Gastroesophageal sphincter (tissue), 3 donors: ENCODE measurements at regions not wholly inside any gene's neighbourhood (a gene's known extent, or its start where the extent isn't known, plus 50 kb on each side); places are given as distances from the start of the nearest gene placed in this dataset.

Experiments used
- CTCF ChIP-seq, 4 experiments: fragments of 200-600 bp in 2 of 4; fragments of 450-650 bp in 2 of 4; sonication (generic) in 1 of 4; IDR thresholded peaks; one replicate each; pipeline ENCODE4 v1.5.1; 2017 to 2019; ENCODE audit warnings: antibody characterized with exemption in 4 of 4, mild to moderate bottlenecking in 2 of 4, moderate library complexity in 2 of 4
- POLR2A ChIP-seq, 2 donors: fragments of 450-650 bp; IDR thresholded peaks; one replicate each; pipeline ENCODE4 v1.6.1; 2017; ENCODE audit warnings: antibody characterized with exemption in 2 of 2, mild to moderate bottlenecking in 2 of 2, moderate library complexity in 1 of 2
- POLR2AphosphoS5 ChIP-seq: sonication (generic); formaldehyde crosslinking; IDR thresholded peaks from one replicate; pipeline ENCODE4 v1.6.1; 2017; ENCODE audit warnings: antibody characterized with exemption

- TF ChIP-seq CTCF (IDR thresholded peaks at IDR 0.05) (no peak), POLR2A (IDR thresholded peaks at IDR 0.05) (no peak), POLR2AphosphoS5 (no peak)
These were observed 112.3 kb upstream of the MPPED2 start for GRCh38 chr11:30698425-30698824.
